ENCODE measurements at regions not wholly inside any gene's neighbourhood (a gene's known extent, or its start where the extent isn't known, plus 50 kb on each side); places are given as distances from the start of the nearest gene placed in this dataset.

- Histone ChIP-seq H3K9me3 (ENCODE audit: control insufficient read depth, insufficient read depth, low read depth, low read length) (no peaks in the 10 kb centered on the region), H4K20me1 (ENCODE audit: control insufficient read depth, extremely low read depth, insufficient read depth, low read length) (no peaks in the 10 kb centered on the region), H3K27ac (ENCODE audit: insufficient read depth, low read length) (no peak overlapping the region), H3K4me2 (ENCODE audit: extremely low read depth, insufficient read depth, low read length) (no peak overlapping the region), H3K4me3 (replicated peaks in 1 of 4; ENCODE audit: control extremely low read depth in 1 of 4, insufficient read depth in 1 of 4, low read depth in 3 of 4, low read length in 4 of 4) (no peak overlapping the region), H3K4me1 (ENCODE audit: control insufficient read depth, extremely low read depth, insufficient read depth, low read length) (peaks cover 11% of the 10 kb centered on the region), H3K27me3 (ENCODE audit: control insufficient read depth, insufficient read depth, low read length) (no peaks in the 10 kb centered on the region), H2AFZ (ENCODE audit: low read length) (no peak overlapping the region), H3K79me2 (ENCODE audit: control insufficient read depth, insufficient read depth, low read length) (no peaks in the 10 kb centered on the region), H3K9ac (ENCODE audit: insufficient read depth, low read length) (no peak overlapping the region), H3K36me3 (ENCODE audit: control insufficient read depth, insufficient read depth, low read length) (no peaks in the 10 kb centered on the region)
- no peak for DNase-seq (ENCODE audit: low read depth in 2 of 2)
- TF ChIP-seq CTCF (conservative IDR thresholded peaks at IDR 0.05 in 1 of 2, IDR thresholded peaks at IDR 0.05 in 1 of 2; ENCODE audit: low read depth in 1 of 2, low read length in 2 of 2) (no peak), EZH2 (IDR thresholded peaks at IDR 0.05; ENCODE audit: low read length, missing control alignments) (no peak)
These were observed 118.9 kb downstream of the ACAA2 start for GRCh38 chr18:49694402-49694801.

- Histone ChIP-seq H3K27me3 (ENCODE audit: control insufficient read depth, insufficient read depth, low read length) (no peaks in the 10 kb centered on the region), H2AFZ (ENCODE audit: low read length) (no peak overlapping the region), H3K4me3 (replicated peaks in 1 of 4; ENCODE audit: control extremely low read depth in 1 of 4, insufficient read depth in 1 of 4, low read depth in 3 of 4, low read length in 4 of 4) (no peak overlapping the region), H3K79me2 (ENCODE audit: control insufficient read depth, insufficient read depth, low read length) (no peaks in the 10 kb centered on the region), H3K36me3 (ENCODE audit: control insufficient read depth, insufficient read depth, low read length) (no peaks in the 10 kb centered on the region), H3K9me3 (ENCODE audit: control insufficient read depth, insufficient read depth, low read depth, low read length) (no peaks in the 10 kb centered on the region), H3K4me2 (ENCODE audit: extremely low read depth, insufficient read depth, low read length) (no peak overlapping the region), H3K9ac (ENCODE audit: insufficient read depth, low read length) (no peak overlapping the region), H4K20me1 (ENCODE audit: control insufficient read depth, extremely low read depth, insufficient read depth, low read length) (no peaks in the 10 kb centered on the region), H3K4me1 (ENCODE audit: control insufficient read depth, extremely low read depth, insufficient read depth, low read length) (peaks cover 11% of the 10 kb centered on the region), H3K27ac (ENCODE audit: insufficient read depth, low read length) (no peak overlapping the region)
- no peak for DNase-seq (ENCODE audit: low read depth in 2 of 2)
- TF ChIP-seq EZH2 (IDR thresholded peaks at IDR 0.05; ENCODE audit: low read length, missing control alignments) (no peak), CTCF (conservative IDR thresholded peaks at IDR 0.05 in 1 of 2, IDR thresholded peaks at IDR 0.05 in 1 of 2; ENCODE audit: low read depth in 1 of 2, low read length in 2 of 2) (no peak)
These were observed 119.7 kb downstream of the ACAA2 start for GRCh38 chr18:49693717-49694005.

- Histone ChIP-seq H3K4me3 (replicated peaks in 1 of 4; ENCODE audit: control extremely low read depth in 1 of 4, insufficient read depth in 1 of 4, low read depth in 3 of 4, low read length in 4 of 4) (no peak overlapping the region), H3K79me2 (ENCODE audit: control insufficient read depth, insufficient read depth, low read length) (no peaks in the 10 kb centered on the region), H3K36me3 (ENCODE audit: control insufficient read depth, insufficient read depth, low read length) (no peaks in the 10 kb centered on the region), H3K27ac (ENCODE audit: insufficient read depth, low read length) (no peak overlapping the region), H3K9me3 (ENCODE audit: control insufficient read depth, insufficient read depth, low read depth, low read length) (no peaks in the 10 kb centered on the region), H3K27me3 (ENCODE audit: control insufficient read depth, insufficient read depth, low read length) (no peaks in the 10 kb centered on the region), H3K4me2 (ENCODE audit: extremely low read depth, insufficient read depth, low read length) (no peak overlapping the region), H3K4me1 (ENCODE audit: control insufficient read depth, extremely low read depth, insufficient read depth, low read length) (peaks cover 11% of the 10 kb centered on the region), H2AFZ (ENCODE audit: low read length) (no peak overlapping the region), H4K20me1 (ENCODE audit: control insufficient read depth, extremely low read depth, insufficient read depth, low read length) (no peaks in the 10 kb centered on the region), H3K9ac (ENCODE audit: insufficient read depth, low read length) (no peak overlapping the region)
- DNase-seq (ENCODE audit: low read depth in 2 of 2), result no peak
- TF ChIP-seq CTCF (conservative IDR thresholded peaks at IDR 0.05 in 1 of 2, IDR thresholded peaks at IDR 0.05 in 1 of 2; ENCODE audit: low read depth in 1 of 2, low read length in 2 of 2) (no peak), EZH2 (IDR thresholded peaks at IDR 0.05; ENCODE audit: low read length, missing control alignments) (no peak)
These were observed 120.2 kb downstream of the ACAA2 start for GRCh38 chr18:49692906-49693716.
